ENCODE measurements at regions not wholly inside any gene's neighbourhood (a gene's known extent, or its start where the extent isn't known, plus 50 kb on each side); places are given as distances from the start of the nearest gene placed in this dataset.

- in situ Hi-C loops (cut with MboI; ENCODE audit: low pct_ligation_motif_present in 1 of 4, low pct_unique_long_range_greater_than_20kb in 1 of 4, low sequenced_read_pairs in 3 of 4), result no loop called here
- H3K9me3 ChIP-seq, result no peaks in the 10 kb centered on the region
- no peak for DNase-seq
- peaks cover 0 to 1% (median 0%) of the 10 kb centered on the region in 4 donors for H3K4me1 ChIP-seq
- TF ChIP-seq POLR2A (IDR thresholded peaks at IDR 0.05), result no peak
- no peak for TF ChIP-seq EP300 (IDR thresholded peaks at IDR 0.05; ENCODE audit: low read depth)
- no peak for TF ChIP-seq POLR2AphosphoS5 (IDR thresholded peaks at IDR 0.05)
- no peak for TF ChIP-seq CTCF (IDR thresholded peaks at IDR 0.05)
- H3K27ac ChIP-seq, result no peak overlapping the region
- intact Hi-C loops (cut with DNase I; ENCODE audit: low total_unique reads), result no loop called here
- WGBS, 2 donors (ENCODE audit: low coverage in 1 of 2), result 80% methylated on average over 8 of the region's 8 CpGs; no CpG with 5 or more reads in 1 of the 2 donors
- H3K27me3 ChIP-seq, result no peaks in the 10 kb centered on the region
- no peaks in the 10 kb centered on the region for H3K36me3 ChIP-seq
- no peak overlapping the region for H3K4me3 ChIP-seq
These were observed 119.8 kb upstream of the SLC25A33 start for GRCh38 chr1:9419369-9420041.

GRCh38 chr1:9420835-9421532, 118.3 kb upstream of the SLC25A33 start:
- whole genome bisulfite sequencing, 2 donors (ENCODE audit: low coverage in 1 of 2), result 70 to 77% methylated on average over 4 to 5 of the region's 5 CpGs
- Histone ChIP-seq H3K4me1 (peaks cover 0 to 6% (median 0%) of the 10 kb centered on the region in 4 donors), H3K9me3 (no peaks in the 10 kb centered on the region), H3K27me3 (no peaks in the 10 kb centered on the region), H3K4me3 (no peak overlapping the region), H3K27ac (no peak overlapping the region), H3K36me3 (no peaks in the 10 kb centered on the region)
- intact Hi-C loops (cut with DNase I; ENCODE audit: low total_unique reads), result no loop called here
- DNase-seq, result no peak
- TF ChIP-seq EP300 (IDR thresholded peaks at IDR 0.05; ENCODE audit: low read depth), result no peak
- TF ChIP-seq POLR2AphosphoS5 (IDR thresholded peaks at IDR 0.05), result no peak
- TF ChIP-seq POLR2A (IDR thresholded peaks at IDR 0.05), result no peak
- no peak for TF ChIP-seq CTCF (IDR thresholded peaks at IDR 0.05)
- in situ Hi-C loops (cut with MboI; ENCODE audit: low pct_ligation_motif_present in 1 of 4, low pct_unique_long_range_greater_than_20kb in 1 of 4, low sequenced_read_pairs in 3 of 4), result no loop called here

GRCh38 chr1:9421533-9421873, 117.8 kb upstream of the SLC25A33 start:
- H3K4me3 ChIP-seq, result no peak overlapping the region
- TF ChIP-seq POLR2A (IDR thresholded peaks at IDR 0.05) (no peak), CTCF (IDR thresholded peaks at IDR 0.05) (no peak), POLR2AphosphoS5 (IDR thresholded peaks at IDR 0.05) (no peak), EP300 (IDR thresholded peaks at IDR 0.05; ENCODE audit: low read depth) (no peak)
- in situ Hi-C loops (cut with MboI; ENCODE audit: low pct_ligation_motif_present in 1 of 4, low pct_unique_long_range_greater_than_20kb in 1 of 4, low sequenced_read_pairs in 3 of 4), result no loop called here
- 60 to 65% methylated on average over 2 to 5 of the region's 5 CpGs for WGBS, 2 donors (ENCODE audit: low coverage in 1 of 2)
- no peak overlapping the region for H3K27ac ChIP-seq
- peaks cover 0 to 7% (median 0%) of the 10 kb centered on the region in 4 donors for H3K4me1 ChIP-seq
- H3K9me3 ChIP-seq, result no peaks in the 10 kb centered on the region
- DNase-seq, result no peak
- no peaks in the 10 kb centered on the region for H3K27me3 ChIP-seq
- no peaks in the 10 kb centered on the region for H3K36me3 ChIP-seq
- intact Hi-C loops (cut with DNase I; ENCODE audit: low total_unique reads), result no loop called here

- intact Hi-C loops (cut with DNase I; ENCODE audit: low total_unique reads), result no loop called here
These were observed 116.9 kb upstream of the SLC25A33 start for GRCh38 chr1:9422321-9422720.

More at GRCh38 chr1:9422321-9422720, 116.9 kb upstream of the SLC25A33 start:
- no peak overlapping the region for H3K27ac ChIP-seq
- H3K27me3 ChIP-seq, result no peaks in the 10 kb centered on the region
- in situ Hi-C loops (cut with MboI; ENCODE audit: low pct_ligation_motif_present in 1 of 4, low pct_unique_long_range_greater_than_20kb in 1 of 4, low sequenced_read_pairs in 3 of 4), result no loop called here
- no peak for DNase-seq
- H3K36me3 ChIP-seq, result no peaks in the 10 kb centered on the region
- H3K4me3 ChIP-seq, result no peak overlapping the region
- H3K9me3 ChIP-seq, result no peaks in the 10 kb centered on the region
- TF ChIP-seq CTCF (IDR thresholded peaks at IDR 0.05), result no peak
- TF ChIP-seq POLR2AphosphoS5 (IDR thresholded peaks at IDR 0.05), result no peak
- no peak for TF ChIP-seq POLR2A (IDR thresholded peaks at IDR 0.05)
- no peak for TF ChIP-seq EP300 (IDR thresholded peaks at IDR 0.05; ENCODE audit: low read depth)
- peaks cover 0 to 7% (median 0%) of the 10 kb centered on the region in 4 donors for H3K4me1 ChIP-seq
- 84 to 90% methylated on average over 6 to 14 of the region's 14 CpGs for WGBS, 2 donors (ENCODE audit: low coverage in 1 of 2)
